H9 (cell line): ENCODE measurements at regions not wholly inside any gene's neighbourhood (a gene's known extent, or its start where the extent isn't known, plus 50 kb on each side); places are given as distances from the start of the nearest gene placed in this dataset.

Source experiments
- DNase-seq: peaks from one replicate; pipeline ENCODE4 v3.0.0-alpha.2; 2017
- H2AFZ ChIP-seq: one replicate; pipeline ENCODE4 v1.6.1; 2013; ENCODE audit warnings: mild to moderate bottlenecking, low read length, control low read depth, moderate library complexity
- H2AK5ac ChIP-seq: 2 replicates; pipeline ENCODE4 v1.6.1; 2013; ENCODE audit warnings: low read length, control low read depth, mixed read lengths; ENCODE audit not compliant: insufficient read length
- H2BK120ac ChIP-seq: one replicate; pipeline ENCODE4 v1.6.1; 2013; ENCODE audit warnings: low read depth, mild to moderate bottlenecking, low read length, control low read depth, inconsistent platforms; ENCODE audit not compliant: poor library complexity, severe bottlenecking
- H2BK12ac ChIP-seq: 2 replicates; pipeline ENCODE4 v1.6.1; 2013; ENCODE audit warnings: low read length, control low read depth, mixed read lengths, low read depth; ENCODE audit not compliant: insufficient read length
- H2BK15ac ChIP-seq: 2 replicates; pipeline ENCODE4 v1.6.1; 2013; ENCODE audit warnings: low read depth, low read length, control low read depth
- H2BK20ac ChIP-seq: one replicate; pipeline ENCODE4 v1.6.1; 2013; ENCODE audit warnings: low read depth, mild to moderate bottlenecking, low read length, control low read depth, inconsistent platforms; ENCODE audit not compliant: poor library complexity, severe bottlenecking
- H2BK5ac ChIP-seq: 2 replicates; pipeline ENCODE4 v1.6.1; 2013; ENCODE audit warnings: low read length, control low read depth, mixed read lengths; ENCODE audit not compliant: insufficient read length
- H3K14ac ChIP-seq: 2 replicates; pipeline ENCODE4 v1.6.1; 2013; ENCODE audit warnings: low read length, control low read depth; ENCODE audit not compliant: insufficient read depth
- H3K18ac ChIP-seq: 2 replicates; pipeline ENCODE4 v1.6.1; 2013; ENCODE audit warnings: low read depth, mild to moderate bottlenecking, mixed read lengths, low read length, control low read depth; ENCODE audit not compliant: insufficient read length
- H3K23ac ChIP-seq: 2 replicates; pipeline ENCODE4 v1.6.1; 2013; ENCODE audit warnings: low read length, control low read depth, mixed read lengths, low read depth; ENCODE audit not compliant: insufficient read length
- H3K23me2 ChIP-seq: 2 replicates; pipeline ENCODE4 v1.6.1; 2013; ENCODE audit warnings: low read depth, mild to moderate bottlenecking, mixed read lengths, low read length, control low read depth; ENCODE audit not compliant: insufficient read length, poor library complexity, severe bottlenecking
- H3K27ac ChIP-seq: 2 replicates; pipeline ENCODE4 v1.5.1; 2013; ENCODE audit warnings: low read length, control low read depth, mixed read lengths, low read depth; ENCODE audit not compliant: insufficient read length
- H3K27me3 ChIP-seq: 2 replicates; pipeline ENCODE4 v1.6.1; 2013; ENCODE audit warnings: low read length, control low read depth, inconsistent platforms; ENCODE audit not compliant: insufficient read depth
- H3K4ac ChIP-seq: 2 replicates; pipeline ENCODE4 v1.6.1; 2013; ENCODE audit warnings: low read depth, mild to moderate bottlenecking, control low read depth, inconsistent platforms, low read length, moderate library complexity
- H3K4me1 ChIP-seq: 2 replicates; pipeline ENCODE4 v1.6.1; 2013; ENCODE audit warnings: low read length, control low read depth, inconsistent platforms; ENCODE audit not compliant: insufficient read depth
- H3K4me2 ChIP-seq: 2 replicates; pipeline ENCODE4 v1.6.1; 2013; ENCODE audit warnings: low read length, control low read depth, mixed read lengths; ENCODE audit not compliant: insufficient read length, insufficient read depth
- H3K56ac ChIP-seq: 2 replicates; pipeline ENCODE4 v1.6.1; 2013; ENCODE audit warnings: low read depth, mild to moderate bottlenecking, mixed read lengths, low read length, control low read depth; ENCODE audit not compliant: insufficient read length
- H3K79me1 ChIP-seq: 2 replicates; pipeline ENCODE4 v1.6.1; 2013; ENCODE audit warnings: low read depth, mild to moderate bottlenecking, moderate library complexity, low read length, control low read depth, inconsistent platforms; ENCODE audit not compliant: insufficient read depth, poor library complexity, severe bottlenecking
- H3K79me2 ChIP-seq: 2 replicates; pipeline ENCODE4 v1.6.1; 2013; ENCODE audit warnings: low read length, control low read depth, inconsistent platforms; ENCODE audit not compliant: insufficient read depth
- H3K9ac ChIP-seq: 2 replicates; pipeline ENCODE4 v1.6.1; 2013; ENCODE audit warnings: low read length, control low read depth, mixed read lengths; ENCODE audit not compliant: insufficient read length; ENCODE audit errors: extremely low read depth
- H3K9me3 ChIP-seq: one replicate; pipeline ENCODE4 v1.6.1; 2013; ENCODE audit warnings: low read depth, low read length, inconsistent platforms; ENCODE audit not compliant: control insufficient read depth
- H3T11ph ChIP-seq: one replicate; pipeline ENCODE4 v1.6.1; 2013; ENCODE audit warnings: mild to moderate bottlenecking, low read length, control low read depth, inconsistent platforms
- H4K20me1 ChIP-seq: one replicate; pipeline ENCODE4 v1.6.1; 2013; ENCODE audit not compliant: control insufficient read depth, insufficient read length, insufficient read depth
- H4K5ac ChIP-seq: 2 replicates; pipeline ENCODE4 v1.6.1; 2013; ENCODE audit warnings: low read depth, mild to moderate bottlenecking, mixed read lengths, low read length, control low read depth; ENCODE audit not compliant: insufficient read length
- H4K8ac ChIP-seq: replicated peaks from 2 replicates; pipeline ENCODE4 v1.6.1; 2013; ENCODE audit warnings: low read length, control low read depth, mixed read lengths, low read depth; ENCODE audit not compliant: insufficient read length
- H4K91ac ChIP-seq: 2 replicates; pipeline ENCODE4 v1.6.1; 2013; ENCODE audit warnings: low read depth, mild to moderate bottlenecking, moderate library complexity, mixed read lengths, low read length, control low read depth; ENCODE audit not compliant: insufficient read length
- H3K27ac Mint-ChIP-seq, 3 experiments: 2 replicates in 2 of 3; 3 replicates in 1 of 3; pipeline ENCODE4 v1.8.0; 2020 to 2021; ENCODE audit warnings: mixed read lengths in 3 of 3, mild to moderate bottlenecking in 1 of 3, moderate library complexity in 1 of 3
- H3K27me3 Mint-ChIP-seq: 2 replicates; pipeline ENCODE4 v1.8.0; 2021; ENCODE audit warnings: low read depth, mild to moderate bottlenecking, moderate library complexity, mixed read lengths
- H3K36me3 Mint-ChIP-seq, 3 experiments: 2 replicates in 2 of 3; 3 replicates in 1 of 3; pipeline ENCODE4 v1.8.0; 2020 to 2021; ENCODE audit warnings: low read depth in 3 of 3, mixed read lengths in 3 of 3; ENCODE audit not compliant: insufficient read depth in 1 of 3
- H3K4me1 Mint-ChIP-seq, 2 experiments: 2 replicates each; pipeline ENCODE4 v1.8.0; 2020; ENCODE audit warnings: mixed read lengths in 2 of 2
- H3K4me3 Mint-ChIP-seq, 2 experiments: 2 replicates in 1 of 2; 3 replicates in 1 of 2; pipeline ENCODE4 v1.8.0; 2020 to 2021; ENCODE audit warnings: mild to moderate bottlenecking in 2 of 2, mixed read lengths in 2 of 2, moderate library complexity in 1 of 2
- H3K9me3 Mint-ChIP-seq, 2 experiments: 2 replicates in 1 of 2; 3 replicates in 1 of 2; pipeline ENCODE4 v1.8.0; 2020; ENCODE audit warnings: mild to moderate bottlenecking in 2 of 2, mixed read lengths in 2 of 2, moderate library complexity in 1 of 2
- CTCF ChIP-seq: fragments of 200-600 bp; sonication (generic); conservative IDR thresholded peaks from 3 replicates; pipeline ENCODE4 v1.8.0; 2021; ENCODE audit warnings: antibody characterized with exemption, mild to moderate bottlenecking
- WGBS: extraction: QIAGEN DNeasy Blood & Tissue Kit; methylation state at CpG from one replicate; pipeline ENCODE4 v1.1.7; 2013; ENCODE audit warnings: missing lambda C conversion rate, low lambda C conversion rate, mixed read lengths; ENCODE audit not compliant: insufficient read length; ENCODE audit errors: extremely low coverage; 5-methylcytosine and 5-hydroxymethylcytosine counted together

DNA sequence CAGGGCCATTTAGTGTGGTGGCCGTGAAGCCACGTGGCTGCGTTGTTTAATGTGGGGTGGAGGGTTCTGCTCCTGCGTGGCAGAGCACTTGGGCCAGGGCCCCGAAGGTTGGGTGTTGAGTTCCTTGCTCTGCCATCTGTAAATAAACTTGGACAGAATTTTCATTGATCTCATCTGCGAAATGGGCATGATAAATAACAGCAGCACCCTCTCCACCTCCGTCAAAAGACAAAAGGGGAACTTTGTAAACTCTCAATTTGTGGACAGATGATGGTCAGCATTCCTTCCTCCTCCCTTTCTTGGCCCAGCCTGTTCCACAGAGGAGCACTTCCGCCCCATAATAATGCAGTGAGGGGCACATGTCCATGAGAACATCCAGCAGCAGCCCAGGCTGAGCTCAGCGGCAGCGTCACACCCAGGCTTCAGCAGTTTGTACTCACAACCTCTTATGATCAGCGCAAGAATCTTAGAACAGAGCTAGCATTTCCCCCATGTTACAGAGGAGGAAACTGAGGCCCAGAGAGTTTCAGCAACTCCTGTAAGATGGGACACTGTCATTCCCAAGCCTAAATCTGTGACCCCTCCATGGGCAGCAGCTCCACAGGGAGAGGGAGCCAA, 874.5 kb downstream of the BRD1 start:
- peaks cover 0 to 6% of the 10 kb centered on the region in 2 experiments; a peak in 1 of 4 replicates for H3K4me1 Mint-ChIP-seq
- Histone ChIP-seq H3K79me2 (no peaks in the 10 kb centered on the region), H4K91ac (no peak overlapping the region), H3K9ac (no peak overlapping the region), H3K18ac (no peak overlapping the region), H4K5ac (no peak overlapping the region), H3K23ac (no peak overlapping the region), H4K20me1 (no peaks in the 10 kb centered on the region), H3K4ac (no peak overlapping the region), H2BK120ac (no peak overlapping the region), H3K79me1 (no peaks in the 10 kb centered on the region), H2AK5ac (no peak overlapping the region), H3K4me1 (no peaks in the 10 kb centered on the region), H2BK15ac (no peak overlapping the region), H2BK12ac (no peak overlapping the region), H3K9me3 (no peaks in the 10 kb centered on the region), H3K4me2 (no peak overlapping the region), H2BK5ac (no peak overlapping the region), H3K14ac (no peak overlapping the region), H3K56ac (no peak overlapping the region), H3K27ac (no peak overlapping the region), H2AFZ (no peak overlapping the region), H3K23me2 (no peaks in the 10 kb centered on the region), H3K27me3 (no peaks in the 10 kb centered on the region), H4K8ac (no peak overlapping the region), H3T11ph (no peak overlapping the region), H2BK20ac (no peak overlapping the region)
- DNase-seq, result no peak
- no peak overlapping the region for H3K27ac Mint-ChIP-seq
- H3K9me3 Mint-ChIP-seq, result no peaks in the 10 kb centered on the region; a peak in 3 of 5 replicates
- no peak for TF ChIP-seq CTCF
- H3K27me3 Mint-ChIP-seq, result peaks cover 36% of the 10 kb centered on the region
- H3K4me3 Mint-ChIP-seq, result no peak overlapping the region
- WGBS, result no CpG with 5 or more reads among the region's 11 CpGs
- no peaks in the 10 kb centered on the region for H3K36me3 Mint-ChIP-seq
